Forelimb muscle (tissue), 1 donor: ENCODE measurements at regions not wholly inside any gene's neighbourhood (a gene's known extent, or its start where the extent isn't known, plus 50 kb on each side); places are given as distances from the start of the nearest gene placed in this dataset.
"Not testable (repeated sequence)": the region's sequence is repeated elsewhere in the genome, so short reads cannot be mapped to it uniquely, and the experiment has no call there.

Experiments
- DNase-seq: peaks from one replicate; pipeline ENCODE4 v3.0.0-alpha.2; 2013; ENCODE audit warnings: low read depth

GRCh38 chr2:88802026-88802425, 110.6 kb downstream of the RPIA start:
- not testable (repeated sequence) for DNase-seq

GRCh38 chr2:88807237-88807962, 115.9 kb downstream of the RPIA start:
- no peak for DNase-seq

- no peak for DNase-seq
These were observed 116.6 kb downstream of the RPIA start for GRCh38 chr2:88808083-88808482.

GRCh38 chr2:88808652-88809051, 117.2 kb downstream of the RPIA start:
- DNase-seq: no peak

- DNase-seq: no peak
These were observed 117.7 kb downstream of the RPIA start for GRCh38 chr2:88809216-88809615.

GRCh38 chr2:88810017-88810416, 118.5 kb downstream of the RPIA start:
- DNase-seq: no peak

GRCh38 chr2:88810488-88810887, 119.0 kb downstream of the RPIA start:
- DNase-seq: no peak

GRCh38 chr2:88811233-88811632, 119.8 kb downstream of the RPIA start:
- DNase-seq: no peak

- DNase-seq: no peak
These were observed 120.2 kb downstream of the RPIA start for GRCh38 chr2:88811681-88812080.

- no peak for DNase-seq
These were observed 122.1 kb downstream of the RPIA start for GRCh38 chr2:88813612-88814011.

- DNase-seq: no peak
These were observed 123.8 kb downstream of the RPIA start for GRCh38 chr2:88815282-88815681.

GRCh38 chr2:88815697-88816096, 124.2 kb downstream of the RPIA start:
- no peak for DNase-seq

GRCh38 chr2:88818381-88818780, 126.9 kb downstream of the RPIA start:
- no peak for DNase-seq

- no peak for DNase-seq
These were observed 133.5 kb downstream of the RPIA start for GRCh38 chr2:88824951-88825350.

- no peak for DNase-seq
These were observed 134.9 kb downstream of the RPIA start for GRCh38 chr2:88826399-88826798.

GRCh38 chr2:88827821-88828220, 136.3 kb downstream of the RPIA start:
- DNase-seq: no peak

GRCh38 chr2:88828397-88829137, 137.1 kb downstream of the RPIA start:
- no peak for DNase-seq

GRCh38 chr2:88829607-88830463, 138.4 kb downstream of the RPIA start:
- DNase-seq: no peak

GRCh38 chr2:88831071-88831791, 139.8 kb downstream of the RPIA start:
- no peak for DNase-seq

- no peak for DNase-seq
These were observed 140.3 kb downstream of the RPIA start for GRCh38 chr2:88831792-88832248.

- no peak for DNase-seq
These were observed 141.0 kb downstream of the RPIA start for GRCh38 chr2:88832311-88832991.
